Motor neuron (in vitro differentiated cells): ENCODE measurements at regions not wholly inside any gene's neighbourhood (a gene's known extent, or its start where the extent isn't known, plus 50 kb on each side); places are given as distances from the start of the nearest gene placed in this dataset.
A peak's percentile ranks its signal among the peaks of the same experiment; 100 is the strongest.

Source experiments
- ATAC-seq, 8 experiments: fragments of 200-7000 bp; cut with Tn5 transposase; replicated peaks in 6 of 8; 2 replicates each; pipeline ENCODE4 v1.8.0; 2021; ENCODE audit warnings: mild to moderate bottlenecking in 8 of 8, moderate library complexity in 8 of 8
- H3K27ac ChIP-seq, 2 donors: fragments of 250-450 bp; sonication (Bioruptor Pico); 2 replicates each; pipeline ENCODE4 v1.9.0; 2021; ENCODE audit warnings: antibody characterized with exemption in 2 of 2, mild to moderate bottlenecking in 2 of 2, moderate library complexity in 1 of 2
- H3K4me1 ChIP-seq, 2 donors: fragments of 250-450 bp; sonication (Bioruptor Pico); replicated peaks in 1 of 2; 2 replicates each; pipeline ENCODE4 v1.6.1; 2021; ENCODE audit warnings: antibody characterized with exemption in 2 of 2, mild to moderate bottlenecking in 2 of 2, moderate library complexity in 1 of 2
- H3K4me3 ChIP-seq, 5 donors: fragments of 250-450 bp; sonication (Bioruptor Pico); 2 replicates each; pipeline ENCODE4 v1.9.0; 2021; ENCODE audit warnings: antibody characterized with exemption in 5 of 5, mild to moderate bottlenecking in 5 of 5, moderate library complexity in 4 of 5
- WGBS, 10 experiments: fragments of 450-650 bp; shearing (Covaris generic); methylation state at CpG; one replicate each; pipeline ENCODE4 v1.0.0; 2022; 5-methylcytosine and 5-hydroxymethylcytosine counted together
- in situ Hi-C, 9 experiments: fragments of 400-800 bp; cut with MboI; loops; one replicate each; pipeline ENCODE4 v1.15.0; 2021; ENCODE audit warnings: low sequenced_read_pairs in 9 of 9, low pct_unique_long_range_greater_than_20kb in 2 of 9; ENCODE audit not compliant: unreplicated experiment in 9 of 9

DNA sequence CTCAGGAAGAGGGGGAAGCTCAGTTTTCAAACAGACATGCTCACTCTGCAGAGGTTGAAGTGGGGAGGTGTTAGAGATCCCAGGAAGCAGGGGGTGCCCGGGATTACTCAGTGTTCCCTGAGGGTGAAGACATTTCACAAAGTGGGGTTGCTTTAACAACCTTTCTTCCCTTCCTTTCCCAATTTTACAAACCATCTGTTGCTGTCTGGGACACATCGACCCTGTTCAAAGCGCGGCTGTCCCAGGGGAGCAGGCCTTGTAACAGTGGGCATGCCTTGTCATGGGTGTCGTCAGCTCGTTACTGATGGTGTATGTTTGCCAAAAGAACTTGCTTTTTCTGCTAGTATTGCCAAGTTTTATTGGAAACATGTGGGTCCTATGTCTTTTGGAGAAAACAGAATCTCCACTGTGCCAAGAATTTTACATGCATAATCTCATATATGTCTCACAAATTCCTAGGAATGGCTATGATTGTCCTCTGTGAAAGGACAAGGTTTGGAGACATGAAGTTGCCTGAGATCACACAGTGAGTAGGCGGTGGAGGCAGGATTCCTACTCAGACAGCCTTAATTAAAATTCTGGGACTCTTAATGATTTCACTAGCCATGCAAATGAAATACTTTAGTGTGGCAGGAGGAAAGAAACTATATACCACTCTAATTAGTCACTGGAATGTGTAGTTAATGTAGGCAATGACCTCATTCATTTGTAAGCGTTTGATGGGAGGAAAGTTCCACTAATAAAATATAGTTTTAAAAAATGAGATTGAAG is 198.9 kb downstream of the NXNL2 start:
- ATAC-seq, result peak in 3 of 8 experiments; percentile 37 to 67 (median 57)
- Histone ChIP-seq H3K4me3 (no peak overlapping the region), H3K27ac (no peak overlapping the region), H3K4me1 (no peaks in the 10 kb centered on the region)
- 0 to 100% (median 79%) methylated on average over 1 to 8 of the region's 8 CpGs for WGBS, 10 experiments
- in situ Hi-C loops, result loop anchor here in 2 of 9 experiments (25.0 kb wide), 2 partner anchors 147 to 253 kb away; partner anchors contain the start of gene S1PR3 (in 2 of the 2)

DNA sequence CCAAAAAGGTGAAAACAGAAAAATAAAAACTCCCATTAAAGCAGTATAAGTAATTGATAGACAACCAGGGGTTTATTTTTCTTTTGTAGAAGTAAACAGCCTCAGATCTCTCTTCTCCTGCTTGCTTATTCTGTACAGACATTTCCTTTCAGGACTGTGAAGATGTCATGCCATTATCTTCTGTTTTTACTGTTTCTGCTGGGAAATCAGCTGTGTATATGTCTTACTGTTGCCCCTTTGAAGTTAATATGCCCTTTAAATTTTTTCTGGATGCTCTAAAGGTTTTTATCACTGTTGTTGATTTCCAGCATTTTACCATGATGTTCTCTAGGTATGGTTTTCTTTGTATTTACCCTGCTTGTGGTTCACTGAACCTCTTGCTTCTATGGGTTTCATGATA is 199.5 kb downstream of the NXNL2 start:
- ATAC-seq, result no peak

GRCh38 chr9:88736136-88736637 is 201.2 kb downstream of the NXNL2 start:
- no peak for ATAC-seq
- 67 to 100% (median 83%) methylated on average over 1 of the region's 1 CpG; no CpG with 5 or more reads in 5 of the 10 experiments for WGBS, 10 experiments
- no peak overlapping the region for H3K27ac ChIP-seq
- no peak overlapping the region for H3K4me3 ChIP-seq
- in situ Hi-C loops, result loop anchor here in 2 of 9 experiments (25.0 kb wide), 2 partner anchors 149 to 251 kb away; partner anchors contain the start of gene S1PR3 (in 2 of the 2)
- no peaks in the 10 kb centered on the region for H3K4me1 ChIP-seq

More for the DNA sequence above, 199.5 kb downstream of the NXNL2 start:
- H3K4me1 ChIP-seq, result no peaks in the 10 kb centered on the region
- H3K27ac ChIP-seq, result no peak overlapping the region
- no peak overlapping the region for H3K4me3 ChIP-seq
- in situ Hi-C loops, result loop anchor here in 2 of 9 experiments (25.0 kb wide), 2 partner anchors 147 to 253 kb away; partner anchors contain the start of gene S1PR3 (in 2 of the 2)

- no peak overlapping the region for H3K27ac ChIP-seq
These were observed 202.1 kb downstream of the NXNL2 start for GRCh38 chr9:88737031-88737430.

DNA sequence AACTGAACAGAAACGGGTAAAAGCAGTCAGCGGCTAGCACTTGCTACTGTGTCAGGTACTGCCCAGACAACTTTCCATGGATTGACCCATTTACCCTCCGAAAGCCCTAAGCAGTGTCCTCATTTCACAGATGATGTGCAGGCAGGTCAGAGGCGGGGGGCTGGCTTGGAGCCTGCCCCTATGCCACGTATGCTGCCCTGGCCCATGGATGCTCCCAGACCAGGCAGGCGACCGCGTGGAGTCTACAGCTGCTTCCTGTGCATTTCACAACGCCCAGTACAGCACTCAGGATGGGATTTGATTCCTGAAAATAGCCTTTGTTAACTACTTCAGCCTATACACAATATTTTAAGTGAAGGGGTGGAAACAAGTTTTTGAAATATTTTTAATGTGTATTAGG is 202.9 kb downstream of the NXNL2 start:
- WGBS, 10 experiments, result 80 to 100% (median 81%) methylated on average over 1 to 9 of the region's 9 CpGs; no CpG with 5 or more reads in 1 of the 10 experiments
- in situ Hi-C loops, result loop anchor here in 2 of 9 experiments (25.0 kb wide), 2 partner anchors 151 to 249 kb away; partner anchors contain the start of gene S1PR3 (in 2 of the 2)
- no peak overlapping the region for H3K4me3 ChIP-seq
- ATAC-seq, result no peak
- no peak overlapping the region for H3K27ac ChIP-seq
- no peaks in the 10 kb centered on the region for H3K4me1 ChIP-seq

More at GRCh38 chr9:88737031-88737430, 202.1 kb downstream of the NXNL2 start:
- in situ Hi-C loops, result loop anchor here in 2 of 9 experiments (25.0 kb wide), 2 partner anchors 150 to 250 kb away; partner anchors contain the start of gene S1PR3 (in 2 of the 2)
- ATAC-seq, result no peak
- no peak overlapping the region for H3K4me3 ChIP-seq
- WGBS, 10 experiments, result 60 to 100% (median 81%) methylated on average over 1 to 4 of the region's 4 CpGs; no CpG with 5 or more reads in 2 of the 10 experiments
- H3K4me1 ChIP-seq, result no peaks in the 10 kb centered on the region

GRCh38 chr9:88738709-88739108 is 203.7 kb downstream of the NXNL2 start:
- 11 to 100% (median 73%) methylated on average over 1 to 3 of the region's 3 CpGs; no CpG with 5 or more reads in 1 of the 10 experiments for WGBS, 10 experiments
- H3K27ac ChIP-seq, result no peak overlapping the region
- in situ Hi-C loops, result loop anchor here in 2 of 9 experiments (25.0 kb wide), 2 partner anchors 151 to 249 kb away; partner anchors contain the start of gene S1PR3 (in 2 of the 2)
- H3K4me1 ChIP-seq, result no peaks in the 10 kb centered on the region
- H3K4me3 ChIP-seq, result no peak overlapping the region
- peak in 3 of 8 experiments; percentile 34 to 67 (median 55) for ATAC-seq

- peak in 3 of 8 experiments; percentile 11 to 30 (median 18) for ATAC-seq
- no peaks in the 10 kb centered on the region for H3K4me1 ChIP-seq
- in situ Hi-C loops, result loop anchor here in 2 of 9 experiments (25.0 kb wide), 2 partner anchors 152 to 248 kb away; partner anchors contain the start of gene S1PR3 (in 2 of the 2)
- WGBS, 10 experiments, result 0 to 100% (median 26%) methylated on average over 1 to 2 of the region's 2 CpGs; no CpG with 5 or more reads in 1 of the 10 experiments
- no peak overlapping the region for H3K27ac ChIP-seq
- H3K4me3 ChIP-seq, result no peak overlapping the region
These were observed 204.4 kb downstream of the NXNL2 start for GRCh38 chr9:88739373-88739772.

GRCh38 chr9:88740844-88741243 is 205.9 kb downstream of the NXNL2 start:
- in situ Hi-C loops, result loop anchor here in 2 of 9 experiments (25.0 kb wide), 2 partner anchors 154 to 246 kb away; partner anchors contain the start of gene S1PR3 (in 2 of the 2)
- Histone ChIP-seq H3K4me1 (no peaks in the 10 kb centered on the region), H3K4me3 (no peak overlapping the region), H3K27ac (no peak overlapping the region)
- WGBS, 10 experiments, result 40 to 97% (median 88%) methylated on average over 1 to 5 of the region's 7 CpGs; no CpG with 5 or more reads in 4 of the 10 experiments
- no peak for ATAC-seq

DNA sequence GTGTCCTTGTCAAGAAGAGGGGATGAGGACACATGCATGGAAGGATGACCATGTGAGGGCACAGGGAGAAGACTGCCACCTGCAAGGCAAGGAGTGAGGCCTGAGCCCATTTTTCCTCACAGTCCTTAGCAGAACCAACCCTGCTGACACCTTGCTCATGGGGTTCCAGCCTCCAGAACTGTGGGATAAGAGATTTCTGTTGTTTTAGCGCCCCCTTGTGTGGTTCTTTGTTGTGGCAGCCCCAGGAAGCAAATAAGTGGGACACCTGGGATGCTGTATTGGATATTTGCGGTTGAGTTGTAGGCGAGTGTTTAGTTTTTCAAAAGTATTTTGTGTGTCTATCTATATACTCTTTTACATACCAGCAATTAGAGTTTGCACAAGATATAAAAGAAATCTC is 206.4 kb downstream of the NXNL2 start:
- 50 to 100% (median 72%) methylated on average over 1 to 3 of the region's 3 CpGs; no CpG with 5 or more reads in 2 of the 10 experiments for WGBS, 10 experiments
- H3K27ac ChIP-seq, result no peak overlapping the region
- peaks cover 2% of the 10 kb centered on the region in 2 donors for H3K4me1 ChIP-seq
- ATAC-seq, result no peak
- no peak overlapping the region for H3K4me3 ChIP-seq
- in situ Hi-C loops, result loop anchor here in 2 of 9 experiments (25.0 kb wide), 2 partner anchors 154 to 246 kb away; partner anchors contain the start of gene S1PR3 (in 2 of the 2)

GRCh38 chr9:88742483-88742882 is 207.5 kb downstream of the NXNL2 start:
- 0 to 100% (median 88%) methylated on average over 1 to 6 of the region's 6 CpGs; no CpG with 5 or more reads in 1 of the 10 experiments for WGBS, 10 experiments
- H3K4me3 ChIP-seq, result no peak overlapping the region
- H3K27ac ChIP-seq, result no peak overlapping the region
- peak in 3 of 8 experiments; percentile 6 to 15 (median 13) for ATAC-seq
- peaks cover 13% of the 10 kb centered on the region in 2 donors for H3K4me1 ChIP-seq
- in situ Hi-C loops, result loop anchor here in 2 of 9 experiments (25.0 kb wide), 2 partner anchors 155 to 245 kb away; partner anchors contain the start of gene S1PR3 (in 2 of the 2)

DNA sequence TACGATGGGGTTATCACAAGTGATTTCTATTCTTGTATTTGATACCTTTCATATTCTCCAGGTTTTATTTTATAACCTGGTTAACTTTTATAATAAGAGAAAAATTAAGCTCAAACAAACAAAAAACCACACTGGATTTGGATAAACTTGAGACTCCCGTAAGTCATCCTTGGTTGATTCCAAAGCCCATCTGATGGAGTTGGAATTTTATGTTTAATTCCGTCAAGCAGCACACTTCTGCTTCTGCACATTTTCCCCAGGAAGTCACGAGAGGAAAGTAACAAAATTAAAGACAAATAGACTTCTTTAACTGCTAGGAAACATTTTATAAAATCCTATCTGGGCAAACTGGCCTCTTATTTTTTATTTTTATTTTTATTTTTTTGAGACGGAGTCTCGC is 207.9 kb downstream of the NXNL2 start:
- Histone ChIP-seq H3K4me1 (peaks cover 15% of the 10 kb centered on the region in 2 donors), H3K27ac (no peak overlapping the region), H3K4me3 (no peak overlapping the region)
- whole genome bisulfite sequencing, 10 experiments, result 0 to 100% (median 90%) methylated on average over 2 to 6 of the region's 6 CpGs
- ATAC-seq, result no peak
- in situ Hi-C loops, result loop anchor here in 2 of 9 experiments (25.0 kb wide), 2 partner anchors 156 to 244 kb away; partner anchors contain the start of gene S1PR3 (in 2 of the 2)

DNA sequence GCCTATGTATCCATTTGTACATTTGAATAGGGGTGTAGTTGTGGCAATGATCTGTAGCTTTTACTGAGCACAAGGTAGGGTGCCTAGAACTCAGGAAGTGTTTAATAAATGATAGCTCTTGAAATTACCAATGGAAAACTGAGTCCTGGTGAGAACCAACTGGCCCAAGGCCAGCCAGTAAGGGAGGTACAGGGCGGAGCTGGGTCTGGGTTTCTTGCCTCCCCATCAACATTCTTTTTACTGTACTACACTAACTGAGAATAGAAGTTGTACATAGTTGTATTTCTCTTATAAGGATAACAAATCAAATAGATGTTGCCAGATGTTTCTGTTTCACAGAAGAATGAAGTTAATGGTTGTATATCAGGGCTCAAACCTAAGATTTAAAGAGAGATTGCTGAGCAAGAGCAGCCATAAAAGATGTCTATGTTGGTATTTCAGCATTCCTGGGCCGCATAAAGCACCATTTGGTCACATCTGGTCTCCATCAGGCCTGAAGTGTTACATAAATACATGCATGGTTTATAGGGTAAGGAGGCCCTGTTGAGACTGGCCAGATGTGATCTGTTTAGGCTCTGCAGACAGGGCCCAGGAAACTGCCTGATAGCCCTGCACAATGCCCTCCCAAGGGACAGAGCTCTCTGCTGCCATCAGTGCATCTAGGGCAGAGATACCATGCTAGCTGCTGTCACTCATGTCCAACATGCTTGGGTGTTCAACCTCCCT is 210.5 kb downstream of the NXNL2 start:
- H3K4me1 ChIP-seq, result peaks cover 15% of the 10 kb centered on the region in 2 donors
- in situ Hi-C loops, result loop anchor here in 2 of 9 experiments (25.0 kb wide), 2 partner anchors 158 to 242 kb away; partner anchors contain the start of gene S1PR3 (in 2 of the 2)
- ATAC-seq, result peak in 3 of 8 experiments; percentile 23 to 65 (median 52)
- H3K27ac ChIP-seq, result no peak overlapping the region
- WGBS, 10 experiments, result 0 to 100% (median 100%) methylated on average over 1 to 2 of the region's 2 CpGs; no CpG with 5 or more reads in 3 of the 10 experiments
- no peak overlapping the region for H3K4me3 ChIP-seq
